Embryonic facial prominence (tissue), 1 donor: ENCODE measurements at regions not wholly inside any gene's neighbourhood (a gene's known extent, or its start where the extent isn't known, plus 50 kb on each side); places are given as distances from the start of the nearest gene placed in this dataset.
"Not testable (repeated sequence)": the region's sequence is repeated elsewhere in the genome, so short reads cannot be mapped to it uniquely, and the experiment has no call there.

ENCODE experiments used
- DNase-seq: peaks from one replicate; pipeline ENCODE4 v3.0.0-alpha.2; 2016; ENCODE audit errors: extremely low spot score

GRCh38 chr2:16756831-16757644 is 91.4 kb upstream of the CYRIA start:
- DNase-seq, result peak; percentile 37

GRCh38 chr2:16755442-16755841 is 89.8 kb upstream of the CYRIA start:
- no peak for DNase-seq

GRCh38 chr2:16753025-16753424 is 87.4 kb upstream of the CYRIA start:
- DNase-seq, result not testable (repeated sequence)

GRCh38 chr2:16750925-16751214 is 85.2 kb upstream of the CYRIA start:
- not testable (repeated sequence) for DNase-seq

GRCh38 chr2:16750175-16750924 is 84.7 kb upstream of the CYRIA start:
- DNase-seq, result no peak

GRCh38 chr2:16748511-16749266 is 83.1 kb upstream of the CYRIA start:
- not testable (repeated sequence) for DNase-seq

GRCh38 chr2:16747689-16748088 is 82.1 kb upstream of the CYRIA start:
- DNase-seq, result no peak

- DNase-seq, result no peak
These were observed 81.6 kb upstream of the CYRIA start for GRCh38 chr2:16747257-16747656.

- DNase-seq, result no peak
These were observed 81.2 kb upstream of the CYRIA start for GRCh38 chr2:16746833-16747232.

- DNase-seq, result no peak
These were observed 80.7 kb upstream of the CYRIA start for GRCh38 chr2:16746329-16746728.

GRCh38 chr2:16745466-16745865 is 79.8 kb upstream of the CYRIA start:
- no peak for DNase-seq

- DNase-seq, result no peak
These were observed 78.9 kb upstream of the CYRIA start for GRCh38 chr2:16744521-16744920.

- no peak for DNase-seq
These were observed 76.4 kb upstream of the CYRIA start for GRCh38 chr2:16742026-16742425.

- DNase-seq, result no peak
These were observed 75.9 kb upstream of the CYRIA start for GRCh38 chr2:16741498-16741897.

- no peak for DNase-seq
These were observed 74.3 kb upstream of the CYRIA start for GRCh38 chr2:16739778-16740581.

GRCh38 chr2:16738361-16739225 is 73.0 kb upstream of the CYRIA start:
- no peak for DNase-seq

GRCh38 chr2:16737812-16738211 is 72.2 kb upstream of the CYRIA start:
- no peak for DNase-seq

GRCh38 chr2:16736633-16737032 is 71.0 kb upstream of the CYRIA start:
- no peak for DNase-seq

- DNase-seq, result no peak
These were observed 63.7 kb upstream of the CYRIA start for GRCh38 chr2:16729335-16729734.

GRCh38 chr2:16728351-16729136 is 62.9 kb upstream of the CYRIA start:
- no peak for DNase-seq
